ENCODE measurements at regions not wholly inside any gene's neighbourhood (a gene's known extent, or its start where the extent isn't known, plus 50 kb on each side); places are given as distances from the start of the nearest gene placed in this dataset.
"Not testable (repeated sequence)": the region's sequence is repeated elsewhere in the genome, so short reads cannot be mapped to it uniquely, and the experiment has no call there.

GRCh38 chr1:166657228-166657627 lies 182.0 kb upstream of the POGK start:
- not testable (repeated sequence) for TF ChIP-seq CTCF (IDR thresholded peaks at IDR 0.05; ENCODE audit: insufficient read depth, low read depth, low read length); EZH2 (IDR thresholded peaks at IDR 0.05; ENCODE audit: insufficient read depth, low read length)
